GM10266 (cell line): ENCODE measurements at regions not wholly inside any gene's neighbourhood (a gene's known extent, or its start where the extent isn't known, plus 50 kb on each side); places are given as distances from the start of the nearest gene placed in this dataset.
"Not testable (repeated sequence)": the region's sequence is repeated elsewhere in the genome, so short reads cannot be mapped to it uniquely, and the experiment has no call there.

Source experiments
- DNase-seq: peaks from one replicate; pipeline ENCODE4 v3.0.0; 2012; ENCODE audit errors: extremely low spot score
- TF ChIP-seq, protein P1 (sequence below): IDR thresholded peaks from 2 replicates; pipeline ENCODE4 v1.5.1; 2012; ENCODE audit warnings: mild to moderate bottlenecking, low read depth; ENCODE audit not compliant: control insufficient read depth, insufficient read depth; ENCODE audit errors: missing control alignments

DNA sequence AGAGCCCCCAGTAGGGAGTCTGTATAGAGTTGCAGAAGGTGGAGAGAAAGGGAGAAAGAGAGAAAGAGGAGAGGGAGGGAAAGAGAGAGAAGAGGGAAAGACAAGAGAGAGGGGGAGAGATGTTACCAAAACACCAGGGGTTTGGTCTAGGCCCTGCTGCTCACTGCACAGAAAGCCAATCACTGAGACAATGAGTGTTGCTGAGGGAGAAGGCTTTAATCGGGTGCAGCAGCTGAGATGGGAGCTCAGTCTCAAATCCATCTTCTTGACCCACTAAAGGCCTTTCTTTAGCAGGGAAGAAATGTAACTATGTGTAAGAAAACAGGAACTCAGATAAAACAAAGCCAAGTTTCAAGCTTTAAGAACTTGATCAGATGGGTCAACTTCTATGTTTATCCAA lies 198.2 kb upstream of the FOXK1 start:
- TF ChIP-seq, protein P1, sequence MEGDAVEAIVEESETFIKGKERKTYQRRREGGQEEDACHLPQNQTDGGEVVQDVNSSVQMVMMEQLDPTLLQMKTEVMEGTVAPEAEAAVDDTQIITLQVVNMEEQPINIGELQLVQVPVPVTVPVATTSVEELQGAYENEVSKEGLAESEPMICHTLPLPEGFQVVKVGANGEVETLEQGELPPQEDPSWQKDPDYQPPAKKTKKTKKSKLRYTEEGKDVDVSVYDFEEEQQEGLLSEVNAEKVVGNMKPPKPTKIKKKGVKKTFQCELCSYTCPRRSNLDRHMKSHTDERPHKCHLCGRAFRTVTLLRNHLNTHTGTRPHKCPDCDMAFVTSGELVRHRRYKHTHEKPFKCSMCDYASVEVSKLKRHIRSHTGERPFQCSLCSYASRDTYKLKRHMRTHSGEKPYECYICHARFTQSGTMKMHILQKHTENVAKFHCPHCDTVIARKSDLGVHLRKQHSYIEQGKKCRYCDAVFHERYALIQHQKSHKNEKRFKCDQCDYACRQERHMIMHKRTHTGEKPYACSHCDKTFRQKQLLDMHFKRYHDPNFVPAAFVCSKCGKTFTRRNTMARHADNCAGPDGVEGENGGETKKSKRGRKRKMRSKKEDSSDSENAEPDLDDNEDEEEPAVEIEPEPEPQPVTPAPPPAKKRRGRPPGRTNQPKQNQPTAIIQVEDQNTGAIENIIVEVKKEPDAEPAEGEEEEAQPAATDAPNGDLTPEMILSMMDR: no peak

DNA sequence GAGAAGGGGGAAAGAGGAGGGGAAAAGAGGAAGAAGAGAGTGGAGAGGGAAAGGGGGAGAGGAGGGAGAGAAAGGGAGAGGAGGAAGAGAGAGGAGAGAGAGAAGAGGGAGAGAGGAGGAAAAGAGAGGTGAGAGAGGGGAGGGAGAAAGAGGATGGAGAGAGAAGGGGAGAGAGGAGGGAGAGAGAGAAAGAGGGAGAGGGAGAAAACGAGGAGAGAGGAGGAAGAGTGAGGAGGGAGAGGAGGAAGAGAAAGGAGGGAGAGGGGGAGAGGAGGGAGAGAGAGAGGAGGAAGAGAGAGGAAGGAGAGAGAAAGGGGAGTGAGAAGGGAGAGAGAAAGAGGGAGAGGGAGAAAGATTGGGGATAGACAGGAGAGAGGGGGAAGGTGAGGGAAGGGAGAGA lies 197.6 kb upstream of the FOXK1 start:
- DNase-seq: no peak

More for the DNA sequence above, 198.2 kb upstream of the FOXK1 start:
- no peak for DNase-seq

DNA sequence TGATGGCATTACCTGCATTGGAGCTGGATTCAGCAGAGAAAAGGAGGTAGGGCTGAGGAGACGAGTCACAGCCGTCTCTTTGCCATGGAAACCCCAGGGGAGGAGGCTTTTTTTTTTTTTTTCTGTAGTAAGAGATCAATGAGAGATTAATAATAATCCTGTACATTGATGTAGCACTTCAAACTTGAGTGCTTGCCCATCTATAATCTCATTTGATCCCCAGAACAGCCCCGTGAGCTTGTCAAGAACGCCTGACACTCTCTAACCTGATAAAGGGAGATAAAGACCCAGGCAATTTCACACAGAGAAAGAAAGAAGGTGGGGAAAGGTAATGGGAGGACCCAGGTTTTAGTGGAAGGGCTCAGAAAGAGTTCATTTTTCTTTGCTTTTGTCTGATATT lies 195.2 kb upstream of the FOXK1 start:
- TF ChIP-seq, protein P1: no peak
- DNase-seq: no peak

More for the DNA sequence above, 197.6 kb upstream of the FOXK1 start:
- TF ChIP-seq, protein P1: no peak

DNA sequence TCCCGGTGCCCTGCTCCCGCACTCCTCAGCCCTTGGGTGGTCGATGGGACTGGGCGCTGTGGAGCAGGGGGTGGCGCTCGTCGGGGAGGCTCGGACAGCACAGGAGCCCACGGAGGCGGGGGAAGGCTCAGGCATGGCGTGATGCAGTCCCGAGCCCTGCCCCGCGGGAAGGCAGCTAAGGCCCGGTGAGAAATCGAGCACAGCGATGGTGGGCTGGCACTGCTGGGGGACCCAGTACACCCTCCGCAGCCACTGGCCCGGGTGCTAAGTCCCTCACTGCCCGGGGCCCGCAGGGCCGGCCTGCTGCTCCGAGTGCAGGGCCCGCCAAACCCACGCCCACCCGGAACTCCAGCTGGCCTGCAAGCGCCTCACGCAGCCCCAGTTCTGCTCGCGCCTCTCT lies 185.2 kb upstream of the FOXK1 start:
- not testable (repeated sequence) for DNase-seq

DNA sequence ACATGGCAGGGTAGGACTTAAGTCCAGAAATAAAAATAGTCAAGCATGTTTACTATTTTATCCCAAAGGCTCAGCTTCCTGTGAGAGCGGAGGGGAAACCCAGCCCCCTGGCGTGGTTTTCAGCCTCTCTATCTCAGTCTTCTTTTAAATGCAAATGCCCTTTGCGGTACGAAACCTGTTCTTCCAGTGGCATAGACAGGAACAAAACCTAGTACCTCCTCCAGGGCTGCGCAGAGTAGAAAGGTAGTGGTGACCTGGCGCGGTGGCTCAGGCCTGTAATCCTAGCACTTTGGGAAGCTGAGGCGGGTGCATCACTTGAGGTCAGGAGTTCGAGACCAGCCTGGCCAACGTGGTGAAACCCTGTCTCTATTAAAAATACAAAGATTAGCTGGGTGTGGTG lies 181.3 kb upstream of the FOXK1 start:
- no peak for DNase-seq
- TF ChIP-seq, protein P1: no peak

DNA sequence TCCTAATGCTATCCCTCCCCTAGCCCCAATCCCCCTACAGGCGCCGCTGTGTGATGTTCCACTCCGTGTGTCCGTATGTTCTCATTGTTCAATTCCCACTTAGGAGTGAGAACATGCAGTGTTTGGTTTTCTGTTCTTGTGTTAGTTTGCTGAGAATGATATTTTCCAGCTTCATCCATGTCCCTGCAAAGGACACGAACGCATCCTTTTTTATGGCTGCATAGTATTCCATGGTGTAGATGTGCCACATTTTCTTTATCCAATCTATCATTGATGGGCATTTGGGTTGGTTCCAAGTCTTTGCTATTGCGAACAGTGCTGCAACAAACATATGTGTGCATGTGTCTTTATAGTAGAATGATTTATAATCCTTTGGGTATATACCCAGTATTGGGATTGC lies 174.2 kb upstream of the FOXK1 start:
- not testable (repeated sequence) for DNase-seq

DNA sequence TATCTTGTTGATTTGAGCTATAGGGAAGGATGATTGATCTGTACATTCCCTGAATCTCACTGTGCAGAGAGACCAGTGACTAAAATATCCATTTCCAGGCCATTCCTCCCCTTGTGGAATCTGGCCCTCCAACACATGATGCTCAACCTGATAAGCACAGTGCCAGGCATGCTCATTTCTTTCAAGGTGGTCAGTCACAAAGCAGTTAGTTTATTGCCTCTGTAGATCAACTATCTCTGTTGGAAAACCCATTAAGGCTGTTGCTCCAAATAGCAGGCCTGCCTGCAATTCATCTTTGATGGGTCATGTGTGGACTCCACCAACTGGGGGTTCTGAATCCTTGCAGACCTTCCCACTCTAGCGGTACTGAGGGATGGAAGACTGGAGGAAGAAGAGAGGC lies 168.6 kb upstream of the FOXK1 start:
- TF ChIP-seq, protein P1: no peak
- DNase-seq: no peak

DNA sequence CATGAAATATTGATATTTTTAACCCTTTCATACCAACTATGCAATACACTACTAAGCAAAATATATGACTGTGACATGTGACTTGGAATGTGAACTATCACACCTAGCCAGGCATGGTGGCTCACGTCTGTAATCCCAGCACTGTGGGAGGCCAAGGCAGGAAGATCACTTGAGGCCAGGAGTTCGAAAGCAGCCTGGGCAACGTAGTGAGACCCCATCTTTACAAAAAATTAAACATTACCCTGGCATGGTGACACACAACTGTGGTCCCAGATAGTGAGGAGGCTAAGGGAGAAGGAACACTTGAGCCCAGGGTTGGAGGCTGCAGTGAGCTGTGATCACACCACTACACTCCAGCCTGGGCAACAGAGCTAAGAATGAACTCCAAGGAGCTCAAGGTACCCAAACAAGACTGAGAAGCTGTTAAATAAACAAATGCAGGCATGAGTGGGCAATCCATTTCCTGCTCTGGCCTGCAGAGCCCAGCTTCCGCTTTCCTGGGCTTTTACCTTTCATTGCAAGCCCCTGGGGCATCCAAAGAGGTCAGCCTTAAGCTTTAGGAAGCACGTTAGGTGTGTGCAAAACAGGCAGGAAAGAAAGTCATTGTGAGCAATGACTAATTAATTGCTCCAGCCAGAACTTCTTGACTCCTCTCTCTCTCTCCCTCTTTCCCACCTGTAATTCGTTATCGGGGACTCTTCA lies 162.1 kb upstream of the FOXK1 start:
- DNase-seq: no peak
- TF ChIP-seq, protein P1: no peak
